Neural progenitor cell (in vitro differentiated cells): ENCODE measurements at regions not wholly inside any gene's neighbourhood (a gene's known extent, or its start where the extent isn't known, plus 50 kb on each side); places are given as distances from the start of the nearest gene placed in this dataset.
"Not testable (repeated sequence)": the region's sequence is repeated elsewhere in the genome, so short reads cannot be mapped to it uniquely, and the experiment has no call there.

ENCODE experiments used
- DNase-seq: peaks from one replicate; pipeline ENCODE4 v3.0.0-alpha.2; 2016; ENCODE audit warnings: low spot score
- H2AFZ ChIP-seq: fragments of 200-600 bp; sonication (generic); replicated peaks from 2 replicates; pipeline ENCODE4 v1.6.1; 2016; ENCODE audit warnings: antibody characterized with exemption
- H3F3A ChIP-seq: fragments of 200-600 bp; sonication (generic); 2 replicates; pipeline ENCODE4 v1.6.1; 2016; ENCODE audit warnings: antibody characterized with exemption, low read depth
- H3K27ac ChIP-seq: fragments of 200-600 bp; sonication (generic); 2 replicates; pipeline ENCODE4 v1.5.1; 2016; ENCODE audit warnings: mild to moderate bottlenecking
- H3K27me3 ChIP-seq: fragments of 200-600 bp; sonication (generic); 2 replicates; pipeline ENCODE4 v1.6.1; 2016; ENCODE audit warnings: mild to moderate bottlenecking, moderate library complexity
- H3K36me3 ChIP-seq: fragments of 200-600 bp; sonication (generic); 2 replicates; pipeline ENCODE4 v1.5.1; 2016
- H3K4me1 ChIP-seq: fragments of 200-600 bp; sonication (generic); 2 replicates; pipeline ENCODE4 v1.6.1; 2016; ENCODE audit warnings: mixed run types
- H3K4me2 ChIP-seq: fragments of 200-600 bp; sonication (generic); 2 replicates; pipeline ENCODE4 v1.6.1; 2016
- H3K4me3 ChIP-seq: fragments of 200-600 bp; sonication (generic); 2 replicates; pipeline ENCODE4 v1.5.1; 2016
- H3K79me2 ChIP-seq: fragments of 200-600 bp; sonication (generic); 2 replicates; pipeline ENCODE4 v1.6.1; 2016; ENCODE audit warnings: low read depth
- H3K9ac ChIP-seq: fragments of 200-600 bp; sonication (generic); 2 replicates; pipeline ENCODE4 v1.6.1; 2016
- H3K9me3 ChIP-seq: fragments of 200-600 bp; sonication (generic); 2 replicates; pipeline ENCODE4 v1.5.1; 2016; ENCODE audit warnings: low read depth
- H4K20me1 ChIP-seq: fragments of 200-600 bp; sonication (generic); 2 replicates; pipeline ENCODE4 v1.6.1; 2016; ENCODE audit warnings: low read depth
- H3K27ac Mint-ChIP-seq: 3 replicates; pipeline ENCODE4 v1.8.0; 2021; ENCODE audit warnings: mixed read lengths
- H3K27me3 Mint-ChIP-seq: 2 replicates; pipeline ENCODE4 v1.8.0; 2022; ENCODE audit warnings: low read depth, mild to moderate bottlenecking, inconsistent platforms, moderate library complexity, mixed read lengths; ENCODE audit not compliant: insufficient read depth
- H3K36me3 Mint-ChIP-seq: 3 replicates; pipeline ENCODE4 v1.8.0; 2021; ENCODE audit warnings: mixed read lengths
- H3K4me1 Mint-ChIP-seq: 3 replicates; pipeline ENCODE4 v1.8.0; 2021; ENCODE audit warnings: mixed read lengths
- H3K4me3 Mint-ChIP-seq: 3 replicates; pipeline ENCODE4 v1.8.0; 2021; ENCODE audit warnings: mild to moderate bottlenecking, moderate library complexity, mixed read lengths
- H3K9me3 Mint-ChIP-seq: 3 replicates; pipeline ENCODE4 v1.8.0; 2020; ENCODE audit warnings: mixed read lengths

GRCh38 chr2:131614539-131614938 lies 86.9 kb downstream of the CCDC74A start:
- not testable (repeated sequence) for H4K20me1 ChIP-seq, H3K9me3 ChIP-seq, H3K79me2 ChIP-seq, H3K36me3 Mint-ChIP-seq, H3K27ac Mint-ChIP-seq, H3K4me1 Mint-ChIP-seq, DNase-seq, H3K27me3 ChIP-seq, H3K9me3 Mint-ChIP-seq, H3K36me3 ChIP-seq, H3K4me2 ChIP-seq, H3K27ac ChIP-seq, H2AFZ ChIP-seq, H3K9ac ChIP-seq, H3K4me1 ChIP-seq, H3K4me3 ChIP-seq, H3K4me3 Mint-ChIP-seq, H3F3A ChIP-seq, H3K27me3 Mint-ChIP-seq

- not testable (repeated sequence) for H2AFZ ChIP-seq, H3K79me2 ChIP-seq, H3K9ac ChIP-seq, H3K4me1 Mint-ChIP-seq, H3K27ac Mint-ChIP-seq, H3K27me3 ChIP-seq, H3K27ac ChIP-seq, H3K4me3 ChIP-seq, H3K9me3 Mint-ChIP-seq, H3K36me3 Mint-ChIP-seq, H3K4me1 ChIP-seq, DNase-seq, H3K9me3 ChIP-seq, H3F3A ChIP-seq, H4K20me1 ChIP-seq, H3K27me3 Mint-ChIP-seq, H3K4me3 Mint-ChIP-seq, H3K4me2 ChIP-seq, H3K36me3 ChIP-seq
Measured at GRCh38 chr2:131618320-131618719, 90.6 kb downstream of the CCDC74A start.

DNA sequence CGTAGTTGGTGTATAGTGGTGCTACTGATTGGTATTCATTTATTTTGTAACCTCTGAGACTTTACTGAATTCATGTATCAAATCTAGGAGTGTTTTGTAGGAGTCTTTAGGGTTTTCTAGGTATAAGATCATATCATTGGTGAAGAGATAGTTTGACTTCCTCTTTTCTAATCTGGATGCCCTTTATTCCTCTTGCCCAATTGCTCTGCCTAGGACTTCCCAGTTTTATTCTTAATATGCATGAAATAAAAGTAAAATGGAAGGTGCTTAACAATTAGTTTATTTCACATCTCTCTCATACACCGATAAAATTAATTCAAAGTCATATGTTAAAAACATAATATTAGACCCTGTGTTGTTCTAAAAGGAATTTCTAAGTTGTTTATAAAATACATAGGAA lies 95.2 kb downstream of the CCDC74A start:
- H3K27ac ChIP-seq, H3K4me1 ChIP-seq, H3K4me1 Mint-ChIP-seq, H3K4me2 ChIP-seq, H2AFZ ChIP-seq, H3K27me3 ChIP-seq, H3K9ac ChIP-seq, H3F3A ChIP-seq, H3K36me3 ChIP-seq, H3K4me3 Mint-ChIP-seq, H3K4me3 ChIP-seq, H3K79me2 ChIP-seq, H4K20me1 ChIP-seq, H3K27me3 Mint-ChIP-seq, DNase-seq, H3K9me3 ChIP-seq, H3K9me3 Mint-ChIP-seq, H3K36me3 Mint-ChIP-seq, H3K27ac Mint-ChIP-seq: not testable (repeated sequence)

GRCh38 chr2:131626011-131626410 lies 98.3 kb downstream of the CCDC74A start:
- H3K4me3 Mint-ChIP-seq, H3K9me3 Mint-ChIP-seq, H4K20me1 ChIP-seq, H3K4me2 ChIP-seq, H3K36me3 Mint-ChIP-seq, H3K36me3 ChIP-seq, H3F3A ChIP-seq, H3K4me1 ChIP-seq, H3K27ac ChIP-seq, H3K4me3 ChIP-seq, H3K4me1 Mint-ChIP-seq, H3K9me3 ChIP-seq, H3K27ac Mint-ChIP-seq, DNase-seq, H3K27me3 Mint-ChIP-seq, H3K9ac ChIP-seq, H2AFZ ChIP-seq, H3K79me2 ChIP-seq, H3K27me3 ChIP-seq: not testable (repeated sequence)

DNA sequence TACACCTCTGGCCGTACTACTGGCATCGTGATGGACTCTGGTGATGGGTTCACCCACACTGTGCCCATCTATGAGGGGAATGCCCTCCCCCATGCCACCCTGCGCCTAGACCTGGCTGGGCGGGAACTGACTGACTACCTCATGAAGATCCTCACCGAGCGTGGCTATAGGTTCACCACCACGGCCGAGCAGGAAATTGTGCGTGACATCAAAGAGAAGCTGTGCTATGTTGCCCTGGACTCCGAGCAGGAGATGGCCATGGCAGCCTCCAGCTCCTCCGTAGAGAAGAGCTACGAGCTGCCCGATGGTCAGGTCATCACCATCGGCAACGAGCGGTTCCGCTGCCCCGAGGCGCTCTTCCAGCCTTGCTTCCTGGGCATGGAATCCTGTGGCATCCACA lies 98.9 kb downstream of the CCDC74A start:
- not testable (repeated sequence) for H3K27ac Mint-ChIP-seq, H3K4me1 Mint-ChIP-seq, H3K9me3 ChIP-seq, H3K9me3 Mint-ChIP-seq, H3F3A ChIP-seq, H3K4me3 ChIP-seq, H3K27me3 Mint-ChIP-seq, H3K36me3 ChIP-seq, H2AFZ ChIP-seq, H3K27me3 ChIP-seq, H3K79me2 ChIP-seq, H3K4me2 ChIP-seq, H3K27ac ChIP-seq, H3K36me3 Mint-ChIP-seq, H3K9ac ChIP-seq, H3K4me3 Mint-ChIP-seq, H3K4me1 ChIP-seq, DNase-seq, H4K20me1 ChIP-seq

DNA sequence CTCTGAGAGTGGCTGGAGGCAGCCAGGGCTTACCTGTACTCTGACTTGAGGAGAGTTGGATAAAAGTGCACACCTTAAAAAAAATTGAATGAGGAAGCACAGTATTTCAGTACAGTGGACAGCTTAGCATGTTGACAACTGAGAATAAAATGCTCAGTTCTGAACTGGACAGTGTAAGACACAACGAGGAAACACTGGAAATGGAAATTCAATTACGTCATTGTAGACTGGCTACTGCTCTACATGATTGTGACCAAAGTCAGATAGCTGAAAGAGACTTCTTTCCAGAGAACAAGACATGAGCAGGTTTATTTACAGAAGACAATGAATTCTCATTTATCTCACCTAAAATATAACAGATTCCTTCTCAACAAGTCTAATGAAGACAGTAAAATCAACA lies 100.1 kb downstream of the CCDC74A start:
- H3K27ac Mint-ChIP-seq, H3K9me3 Mint-ChIP-seq, H3K4me1 Mint-ChIP-seq, H3K36me3 ChIP-seq, H2AFZ ChIP-seq, H3F3A ChIP-seq, H3K27ac ChIP-seq, H3K4me2 ChIP-seq, H4K20me1 ChIP-seq, H3K79me2 ChIP-seq, H3K4me3 Mint-ChIP-seq, H3K27me3 Mint-ChIP-seq, H3K4me1 ChIP-seq, H3K9ac ChIP-seq, H3K4me3 ChIP-seq, H3K9me3 ChIP-seq, H3K36me3 Mint-ChIP-seq, H3K27me3 ChIP-seq, DNase-seq: not testable (repeated sequence)

DNA sequence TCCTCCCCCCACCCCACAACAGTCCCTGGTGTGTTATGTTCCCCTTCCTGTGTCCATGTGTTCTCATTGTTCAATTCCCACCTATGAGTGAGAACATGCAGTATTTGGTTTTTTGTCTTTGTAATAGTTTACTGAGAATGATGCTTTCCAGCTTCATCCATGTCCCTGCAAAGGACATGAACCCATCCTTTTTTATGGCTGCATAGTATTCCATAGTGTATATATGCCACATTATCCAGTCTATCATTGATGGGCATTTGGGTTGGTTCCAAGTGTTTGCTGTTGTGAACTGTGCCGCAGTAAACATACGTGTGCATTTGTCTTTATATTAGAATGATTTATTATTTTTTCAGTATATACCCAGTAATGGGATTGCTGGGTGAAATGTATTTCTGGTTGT lies 104.0 kb downstream of the CCDC74A start:
- not testable (repeated sequence) for H3K4me3 ChIP-seq, H3F3A ChIP-seq, H3K27me3 Mint-ChIP-seq, H3K4me3 Mint-ChIP-seq, H3K4me2 ChIP-seq, H3K79me2 ChIP-seq, H3K9me3 Mint-ChIP-seq, H3K36me3 Mint-ChIP-seq, H3K4me1 Mint-ChIP-seq, H3K4me1 ChIP-seq, H2AFZ ChIP-seq, H3K9me3 ChIP-seq, H3K27ac ChIP-seq, H3K27me3 ChIP-seq, H3K27ac Mint-ChIP-seq, H4K20me1 ChIP-seq, H3K36me3 ChIP-seq, DNase-seq, H3K9ac ChIP-seq

GRCh38 chr2:131633405-131633804 lies 105.7 kb downstream of the CCDC74A start:
- H3K4me3 Mint-ChIP-seq, H3K27ac Mint-ChIP-seq, H3K9me3 Mint-ChIP-seq, H3K4me1 Mint-ChIP-seq, H3K27me3 Mint-ChIP-seq, H3F3A ChIP-seq, H3K4me2 ChIP-seq, H3K9me3 ChIP-seq, H3K4me1 ChIP-seq, H3K9ac ChIP-seq, DNase-seq, H3K27me3 ChIP-seq, H3K4me3 ChIP-seq, H4K20me1 ChIP-seq, H3K36me3 Mint-ChIP-seq, H3K27ac ChIP-seq, H3K36me3 ChIP-seq, H2AFZ ChIP-seq, H3K79me2 ChIP-seq: not testable (repeated sequence)
